Fibroblast of lung (primary cell): ENCODE measurements at regions not wholly inside any gene's neighbourhood (a gene's known extent, or its start where the extent isn't known, plus 50 kb on each side); places are given as distances from the start of the nearest gene placed in this dataset.
"Not testable (repeated sequence)": the region's sequence is repeated elsewhere in the genome, so short reads cannot be mapped to it uniquely, and the experiment has no call there.

Experiments
- DNase-seq, 2 donors: peaks; one replicate each; pipeline versions ENCODE4 v3.0.0 to v3.0.0-alpha.2; 2010; ENCODE audit warnings: low read depth in 2 of 2
- H2AFZ ChIP-seq: 2 replicates; pipeline ENCODE4 v1.5.1; 2012; ENCODE audit warnings: low read length, control low read depth, inconsistent platforms
- H3K27ac ChIP-seq: 2 replicates; pipeline ENCODE4 v1.5.1; 2011; ENCODE audit warnings: low read length, control low read depth; ENCODE audit not compliant: insufficient read depth
- H3K27me3 ChIP-seq: 2 replicates; pipeline ENCODE4 v1.5.1; 2011; ENCODE audit warnings: mild to moderate bottlenecking, low read length; ENCODE audit not compliant: control insufficient read depth, insufficient read depth
- H3K36me3 ChIP-seq: 2 replicates; pipeline ENCODE4 v1.5.1; 2011; ENCODE audit warnings: low read length; ENCODE audit not compliant: control insufficient read depth, insufficient read depth
- H3K4me1 ChIP-seq: 2 replicates; pipeline ENCODE4 v1.5.1; 2011; ENCODE audit warnings: low read length; ENCODE audit not compliant: control insufficient read depth, insufficient read depth; ENCODE audit errors: extremely low read depth
- H3K4me2 ChIP-seq: 2 replicates; pipeline ENCODE4 v1.5.1; 2011; ENCODE audit warnings: low read length, control low read depth; ENCODE audit not compliant: insufficient read depth; ENCODE audit errors: extremely low read depth
- H3K4me3 ChIP-seq, 4 experiments: fragments of 200-600 bp in 1 of 4; sonication (generic) in 1 of 4; replicated peaks in 1 of 4; 2 replicates each; pipeline ENCODE4 v1.5.1; 2011 to 2016; ENCODE audit warnings: low read length in 4 of 4, low read depth in 3 of 4, mild to moderate bottlenecking in 3 of 4, control low read depth in 2 of 4, inconsistent platforms in 1 of 4, mixed read lengths in 1 of 4; ENCODE audit not compliant: insufficient read depth in 1 of 4; ENCODE audit errors: control extremely low read depth in 1 of 4
- H3K79me2 ChIP-seq: 2 replicates; pipeline ENCODE4 v1.5.1; 2012; ENCODE audit warnings: mild to moderate bottlenecking, low read length, inconsistent platforms; ENCODE audit not compliant: control insufficient read depth, insufficient read depth
- H3K9ac ChIP-seq: 2 replicates; pipeline ENCODE4 v1.5.1; 2011; ENCODE audit warnings: mild to moderate bottlenecking, low read length, control low read depth; ENCODE audit not compliant: insufficient read depth
- H3K9me3 ChIP-seq: 2 replicates; pipeline ENCODE4 v1.5.1; 2012; ENCODE audit warnings: low read depth, low read length; ENCODE audit not compliant: control insufficient read depth, insufficient read depth
- H4K20me1 ChIP-seq: 2 replicates; pipeline ENCODE4 v1.5.1; 2011; ENCODE audit warnings: low read length; ENCODE audit not compliant: control insufficient read depth, insufficient read depth; ENCODE audit errors: extremely low read depth
- EZH2 ChIP-seq: IDR thresholded peaks from 2 replicates; pipeline ENCODE4 v1.5.1; 2012; ENCODE audit warnings: low read length, control low read depth, mild to moderate bottlenecking; ENCODE audit errors: missing control alignments
- TF ChIP-seq, protein P1 (sequence below), 2 donors: IDR thresholded peaks in 1 of 2; conservative IDR thresholded peaks in 1 of 2; 1 replicate in 1 of 2; 2 replicates in 1 of 2; pipeline ENCODE4 v1.5.1; 2011 to 2012; ENCODE audit warnings: low read length in 2 of 2, control low read depth in 1 of 2, inconsistent platforms in 1 of 2, low read depth in 1 of 2, mild to moderate bottlenecking in 1 of 2

GRCh38 chr14:28398506-28398905 is 368.1 kb upstream of the FOXG1 start:
- no peak for TF ChIP-seq EZH2
- TF ChIP-seq, protein P1, sequence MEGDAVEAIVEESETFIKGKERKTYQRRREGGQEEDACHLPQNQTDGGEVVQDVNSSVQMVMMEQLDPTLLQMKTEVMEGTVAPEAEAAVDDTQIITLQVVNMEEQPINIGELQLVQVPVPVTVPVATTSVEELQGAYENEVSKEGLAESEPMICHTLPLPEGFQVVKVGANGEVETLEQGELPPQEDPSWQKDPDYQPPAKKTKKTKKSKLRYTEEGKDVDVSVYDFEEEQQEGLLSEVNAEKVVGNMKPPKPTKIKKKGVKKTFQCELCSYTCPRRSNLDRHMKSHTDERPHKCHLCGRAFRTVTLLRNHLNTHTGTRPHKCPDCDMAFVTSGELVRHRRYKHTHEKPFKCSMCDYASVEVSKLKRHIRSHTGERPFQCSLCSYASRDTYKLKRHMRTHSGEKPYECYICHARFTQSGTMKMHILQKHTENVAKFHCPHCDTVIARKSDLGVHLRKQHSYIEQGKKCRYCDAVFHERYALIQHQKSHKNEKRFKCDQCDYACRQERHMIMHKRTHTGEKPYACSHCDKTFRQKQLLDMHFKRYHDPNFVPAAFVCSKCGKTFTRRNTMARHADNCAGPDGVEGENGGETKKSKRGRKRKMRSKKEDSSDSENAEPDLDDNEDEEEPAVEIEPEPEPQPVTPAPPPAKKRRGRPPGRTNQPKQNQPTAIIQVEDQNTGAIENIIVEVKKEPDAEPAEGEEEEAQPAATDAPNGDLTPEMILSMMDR (conservative IDR thresholded peaks at IDR 0.05 in 1 of 2, IDR thresholded peaks at IDR 0.05 in 1 of 2; ENCODE audit: low read depth in 1 of 2, low read length in 2 of 2), result no peak

GRCh38 chr14:28401705-28402104 is 364.9 kb upstream of the FOXG1 start:
- not testable (repeated sequence) for H3K79me2 ChIP-seq, H3K9me3 ChIP-seq, H3K4me3 ChIP-seq, H3K4me1 ChIP-seq, H3K27me3 ChIP-seq, H3K27ac ChIP-seq, H3K4me2 ChIP-seq, H4K20me1 ChIP-seq, H3K9ac ChIP-seq, DNase-seq, H3K36me3 ChIP-seq, H2AFZ ChIP-seq

More at GRCh38 chr14:28398506-28398905, 368.1 kb upstream of the FOXG1 start:
- H3K27ac ChIP-seq, result no peak overlapping the region
- DNase-seq, result peak in 1 of 2 donors; percentile 45
- no peaks in the 10 kb centered on the region for H3K79me2 ChIP-seq
- no peak overlapping the region for H2AFZ ChIP-seq
- no peaks in the 10 kb centered on the region for H3K4me1 ChIP-seq
- no peak overlapping the region for H3K4me2 ChIP-seq
- no peak overlapping the region for H3K4me3 ChIP-seq
- no peaks in the 10 kb centered on the region for H3K27me3 ChIP-seq
- no peak overlapping the region for H3K9ac ChIP-seq
- no peaks in the 10 kb centered on the region for H3K36me3 ChIP-seq
- H3K9me3 ChIP-seq, result no peaks in the 10 kb centered on the region
- no peaks in the 10 kb centered on the region for H4K20me1 ChIP-seq

GRCh38 chr14:28406196-28406595 is 360.4 kb upstream of the FOXG1 start:
- H3K79me2 ChIP-seq, result no peaks in the 10 kb centered on the region
- TF ChIP-seq, protein P1 (conservative IDR thresholded peaks at IDR 0.05 in 1 of 2, IDR thresholded peaks at IDR 0.05 in 1 of 2; ENCODE audit: low read depth in 1 of 2, low read length in 2 of 2), result no peak
- no peak for TF ChIP-seq EZH2
- DNase-seq, result peak; percentile 12 to 69
- H3K36me3 ChIP-seq, result no peaks in the 10 kb centered on the region
- no peak overlapping the region for H3K9ac ChIP-seq
- H3K27me3 ChIP-seq, result no peaks in the 10 kb centered on the region
- no peaks in the 10 kb centered on the region for H4K20me1 ChIP-seq
- no peak overlapping the region for H2AFZ ChIP-seq
- H3K4me1 ChIP-seq, result no peaks in the 10 kb centered on the region
- H3K4me3 ChIP-seq, result no peak overlapping the region
- H3K27ac ChIP-seq, result no peak overlapping the region
- H3K9me3 ChIP-seq, result no peaks in the 10 kb centered on the region
- no peak overlapping the region for H3K4me2 ChIP-seq
